NCI-H446 (cell line): ENCODE measurements at regions not wholly inside any gene's neighbourhood (a gene's known extent, or its start where the extent isn't known, plus 50 kb on each side); places are given as distances from the start of the nearest gene placed in this dataset.

Experiments used
- DNase-seq, 2 experiments: peaks; one replicate each; lab custom pipeline; 2025; lab: John Stamatoyannopoulos, UW

DNA sequence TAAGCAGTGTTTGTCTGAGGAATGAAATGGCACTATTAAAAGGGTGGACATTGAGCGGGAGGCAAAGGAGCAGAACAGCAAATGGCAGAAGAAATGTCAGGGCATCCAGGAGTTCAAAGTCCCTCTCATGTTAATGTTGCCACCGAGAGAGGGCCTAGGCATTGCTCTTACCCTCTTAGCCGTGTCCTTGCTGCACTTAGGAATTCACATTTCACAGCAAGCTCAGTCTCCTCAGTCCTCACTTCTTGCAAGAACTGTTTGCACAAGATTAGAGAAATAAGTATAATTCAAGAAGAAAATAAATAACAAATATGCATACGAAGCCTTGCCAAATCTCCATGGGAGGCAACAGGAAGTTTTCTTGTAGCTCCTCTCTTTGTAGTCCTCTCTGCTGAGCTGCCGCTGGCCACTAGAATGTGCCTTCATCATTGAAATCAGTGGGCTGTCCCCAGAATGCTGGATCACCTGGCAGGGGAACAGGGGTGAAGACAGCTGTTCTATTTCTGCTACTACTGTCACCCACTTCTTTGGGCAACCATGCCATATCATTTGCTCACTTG is 205.8 kb downstream of the ZNF326 start:
- DNase-seq, result no peak

DNA sequence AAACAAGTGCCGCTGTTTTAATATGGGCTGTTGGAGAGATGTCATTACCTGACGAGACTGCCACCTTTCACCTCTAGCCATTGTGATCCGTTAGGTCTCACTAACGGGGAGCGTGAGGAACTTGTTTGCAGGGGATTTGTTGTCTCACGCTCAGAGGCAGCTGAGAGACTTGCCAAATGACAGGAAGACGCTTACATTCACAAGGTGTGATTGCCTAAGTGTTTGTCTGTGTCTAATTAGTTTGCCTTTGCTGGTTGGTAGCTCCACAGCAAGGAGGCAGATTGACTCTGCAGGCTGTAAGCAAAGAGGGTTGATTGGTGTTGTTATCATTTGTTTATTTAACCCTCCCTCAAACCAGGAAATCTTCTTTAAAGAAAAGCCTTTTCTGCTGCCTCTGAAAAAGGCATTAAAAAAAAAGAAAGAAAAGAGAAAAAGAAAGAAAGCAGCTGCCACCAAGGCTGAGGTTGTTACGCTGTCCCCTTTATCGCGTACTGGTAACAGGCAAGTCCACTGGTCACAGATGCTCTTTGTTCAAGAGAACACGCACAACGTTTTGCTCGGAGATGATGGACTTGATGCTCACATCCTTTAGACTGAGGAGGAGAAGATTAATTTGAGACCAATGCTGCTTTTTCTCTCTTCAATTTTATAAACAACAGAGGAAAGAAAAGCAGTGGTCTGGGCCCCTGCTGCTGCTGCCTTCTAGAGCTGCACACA is 203.9 kb downstream of the ZNF326 start:
- no peak for DNase-seq

DNA sequence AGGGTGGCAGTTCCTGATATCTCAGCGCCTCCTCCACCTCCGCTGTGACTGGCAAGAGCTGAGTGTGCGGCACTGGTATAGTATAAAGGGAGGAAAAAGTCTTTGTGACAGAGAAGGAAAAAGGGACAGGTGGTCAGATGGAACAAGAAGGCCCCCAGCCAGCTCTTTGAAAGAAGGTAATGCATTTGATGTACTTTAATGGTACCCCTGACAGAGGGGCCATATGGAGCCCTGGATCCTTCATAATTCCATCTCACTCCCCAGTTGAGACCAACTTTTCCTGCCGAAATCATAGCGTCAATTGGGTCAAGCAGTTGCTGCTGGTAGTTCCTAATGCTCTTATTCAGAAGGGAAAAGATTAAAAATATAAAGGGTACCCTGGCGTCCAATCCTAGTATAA is 198.2 kb downstream of the ZNF326 start:
- DNase-seq, result peak in 1 of 2 experiments; percentile 28

DNA sequence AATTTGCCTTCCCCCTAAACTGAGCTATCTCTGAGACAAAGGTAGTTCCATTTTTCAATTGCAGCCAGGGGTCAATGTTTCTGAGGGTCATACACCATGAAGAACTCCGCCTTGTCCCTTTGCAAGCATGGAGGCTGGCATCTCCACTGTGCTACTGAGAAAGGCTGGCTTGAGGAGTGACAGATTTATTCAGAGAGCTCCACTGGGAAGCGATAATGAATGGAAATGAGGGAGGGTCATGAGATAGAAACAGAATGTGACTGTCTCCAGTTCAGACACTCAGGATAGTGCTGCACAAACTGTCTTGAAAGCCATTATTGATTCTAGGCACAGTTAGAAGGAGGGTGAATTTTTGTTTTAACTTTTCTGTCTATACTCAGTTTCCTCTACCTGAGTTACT is 197.5 kb downstream of the ZNF326 start:
- DNase-seq, result no peak

DNA sequence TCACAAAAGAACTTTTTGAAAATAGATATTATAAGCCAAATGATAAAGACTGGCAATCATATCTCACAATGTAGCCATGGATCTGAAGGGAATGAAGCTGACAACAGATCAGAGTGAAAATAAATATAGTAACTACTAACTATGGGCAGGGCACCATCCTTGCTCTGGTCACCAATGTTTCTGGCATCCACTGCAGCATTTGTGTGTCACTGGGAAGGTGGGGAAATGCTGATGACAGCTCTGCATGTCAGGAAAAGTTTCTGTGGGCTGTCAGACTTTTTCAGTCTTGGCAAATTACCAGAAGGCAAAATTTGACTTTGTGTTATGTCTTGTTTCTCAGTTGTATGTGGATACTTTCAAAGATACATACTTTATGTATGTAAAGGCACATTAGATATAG is 195.6 kb downstream of the ZNF326 start:
- DNase-seq, result no peak

DNA sequence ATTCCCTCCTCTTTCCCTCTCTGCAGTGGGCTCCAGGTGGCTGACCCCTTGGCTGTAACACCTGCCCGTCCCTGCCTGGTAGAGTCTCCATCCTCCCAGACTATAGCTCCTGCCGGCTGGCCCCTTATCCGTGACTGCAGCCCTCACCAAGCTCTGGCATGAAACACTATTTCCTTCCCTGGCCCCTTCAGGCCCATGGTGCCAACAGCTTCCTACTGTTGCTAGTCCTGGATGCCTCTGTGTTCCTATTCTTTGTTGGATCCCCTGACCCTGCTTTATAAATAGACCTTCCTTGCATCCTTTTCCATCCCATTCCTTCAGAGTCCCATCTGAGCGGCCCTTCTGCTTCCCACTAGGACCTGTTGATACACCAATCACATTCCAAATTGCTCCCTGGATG is 195.0 kb downstream of the ZNF326 start:
- DNase-seq, result no peak

DNA sequence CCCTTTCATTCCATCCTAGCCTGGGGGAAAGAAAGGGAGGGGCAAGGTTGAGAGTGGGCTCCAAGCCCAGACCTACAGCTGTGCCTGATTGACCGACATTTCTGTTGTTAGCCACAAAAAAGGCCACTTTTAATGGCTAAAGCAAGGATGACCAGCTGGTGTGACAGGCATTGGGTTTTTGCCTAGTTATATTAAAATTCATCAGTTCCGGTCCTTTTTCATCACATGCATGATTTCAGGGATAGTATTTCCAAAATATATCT is 192.3 kb downstream of the ZNF326 start:
- DNase-seq, result peak in 1 of 2 experiments; percentile 12

DNA sequence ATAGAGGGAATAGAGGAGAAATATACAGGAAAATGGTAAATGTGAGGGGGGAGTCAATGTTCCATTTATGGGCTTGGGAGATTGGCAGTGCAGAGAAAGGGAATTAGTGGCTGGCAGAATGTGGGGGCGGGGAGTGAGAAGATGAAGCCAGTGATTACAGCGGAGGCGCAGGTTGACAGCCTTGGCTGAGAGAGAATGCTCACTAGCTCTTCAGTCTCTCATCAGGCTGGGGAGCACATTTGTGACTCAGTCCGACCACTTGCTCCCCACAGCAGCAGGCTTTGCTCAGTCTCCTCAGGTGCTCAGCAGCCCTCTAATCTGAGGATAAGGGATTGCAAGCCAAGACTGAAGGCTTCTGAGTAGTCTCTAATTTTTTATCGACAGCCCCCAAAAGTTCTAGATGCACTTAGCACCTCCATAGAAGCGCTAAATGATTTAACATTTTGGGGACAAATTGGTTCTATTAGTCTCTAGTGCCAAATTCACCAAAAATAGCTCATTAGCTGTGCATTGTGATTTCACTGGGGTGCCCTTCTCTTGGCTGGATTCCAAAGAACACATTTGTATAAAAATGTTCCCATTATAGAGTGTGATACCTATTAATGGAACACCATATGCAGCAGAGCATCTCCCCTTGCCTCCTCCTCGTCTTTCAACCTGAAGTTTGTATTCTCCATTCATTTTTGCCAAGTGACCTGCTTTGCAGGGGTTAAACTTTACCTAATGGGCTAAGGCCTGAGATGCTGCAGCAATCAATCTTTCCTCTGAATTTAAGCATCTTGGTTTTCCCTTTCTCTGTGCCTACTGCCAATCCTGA is 191.8 kb downstream of the ZNF326 start:
- no peak for DNase-seq

DNA sequence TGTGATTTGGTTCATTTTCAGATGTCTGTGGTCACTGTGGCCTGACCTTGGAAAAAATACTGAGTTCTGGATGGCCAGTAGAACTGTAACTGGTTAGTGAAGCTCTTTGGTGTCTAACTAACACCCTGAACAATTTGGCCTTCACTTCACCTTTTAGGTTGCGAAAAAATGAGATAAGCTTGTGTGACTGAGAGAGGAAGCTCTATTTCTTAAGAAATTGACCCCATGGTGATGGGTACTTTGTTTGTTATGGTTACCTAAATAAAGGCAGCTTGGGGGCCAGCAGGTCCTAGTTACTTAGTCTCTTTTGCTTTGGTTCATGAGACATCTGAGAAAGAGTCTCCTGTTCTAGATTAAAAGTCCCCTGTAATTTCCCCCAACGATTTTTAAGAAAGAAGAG is 181.6 kb downstream of the ZNF326 start:
- DNase-seq, result no peak

DNA sequence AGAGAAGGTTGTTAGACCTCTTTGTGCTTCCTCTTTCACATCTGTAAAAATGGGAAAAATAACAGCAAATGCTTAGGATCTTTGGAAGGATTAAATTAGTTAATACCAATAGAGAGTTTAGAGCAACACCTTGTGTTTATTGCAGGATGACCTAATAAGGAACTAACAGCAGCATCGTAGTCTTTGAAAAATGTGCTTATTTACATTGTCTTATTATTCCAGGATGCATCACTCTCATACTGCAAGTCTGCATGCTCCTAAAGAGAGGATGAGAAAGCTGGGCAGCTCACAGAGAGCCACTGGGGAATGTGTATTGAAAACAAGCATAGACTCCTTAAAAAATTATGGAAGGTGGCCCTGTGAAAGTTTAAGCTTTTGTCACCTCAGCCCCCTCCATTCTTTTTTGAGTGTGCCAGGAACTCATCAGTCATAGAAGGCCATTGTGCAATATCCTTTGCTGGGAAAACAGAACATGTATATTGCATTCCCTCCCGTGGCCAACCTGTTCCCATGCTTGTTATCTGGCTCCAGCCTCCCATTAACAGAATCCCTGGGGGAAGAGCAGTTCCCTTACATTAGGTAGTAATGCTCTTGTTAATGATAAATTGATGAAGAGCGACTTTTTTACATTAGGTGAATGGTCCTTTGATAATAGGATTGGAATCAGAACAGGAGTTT is 180.7 kb downstream of the ZNF326 start:
- DNase-seq, result no peak

DNA sequence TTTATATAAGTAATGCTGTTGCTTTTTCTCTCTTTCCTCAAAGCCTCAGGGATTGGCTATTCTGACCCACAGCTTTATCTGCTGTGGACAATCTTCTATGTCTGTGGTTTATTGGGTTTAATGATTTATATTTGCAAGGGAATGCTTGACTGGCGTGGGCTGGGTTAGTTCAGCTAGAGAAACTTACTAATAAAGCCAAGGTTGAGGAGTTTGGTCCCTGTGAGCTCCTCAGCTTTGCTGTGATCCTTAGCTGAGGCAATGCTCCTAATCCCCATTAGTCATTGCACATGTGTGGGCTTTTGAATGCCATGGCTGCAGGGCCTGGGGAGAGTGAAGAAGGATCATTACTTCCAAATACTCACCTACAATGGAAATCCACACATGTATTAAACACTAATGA is 179.3 kb downstream of the ZNF326 start:
- no peak for DNase-seq

DNA sequence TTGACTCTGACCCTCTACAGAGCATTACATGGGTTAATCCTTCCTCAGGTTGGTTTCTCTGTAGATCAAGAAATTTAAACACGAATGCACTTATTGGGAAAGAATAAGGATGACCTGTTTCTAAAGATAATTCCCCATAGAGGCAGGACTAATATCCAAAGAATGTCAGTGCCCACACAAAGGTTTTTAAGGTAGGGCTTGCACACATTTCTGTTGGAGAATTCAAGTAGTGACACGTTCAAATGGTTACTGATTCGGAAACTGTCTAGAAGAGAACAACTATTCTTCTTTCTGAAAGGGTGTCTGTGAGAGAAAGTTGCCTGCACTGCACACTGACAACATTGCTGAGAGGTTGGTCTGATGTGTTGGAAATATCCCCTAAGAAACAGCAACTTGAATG is 167.3 kb downstream of the ZNF326 start:
- no peak for DNase-seq

DNA sequence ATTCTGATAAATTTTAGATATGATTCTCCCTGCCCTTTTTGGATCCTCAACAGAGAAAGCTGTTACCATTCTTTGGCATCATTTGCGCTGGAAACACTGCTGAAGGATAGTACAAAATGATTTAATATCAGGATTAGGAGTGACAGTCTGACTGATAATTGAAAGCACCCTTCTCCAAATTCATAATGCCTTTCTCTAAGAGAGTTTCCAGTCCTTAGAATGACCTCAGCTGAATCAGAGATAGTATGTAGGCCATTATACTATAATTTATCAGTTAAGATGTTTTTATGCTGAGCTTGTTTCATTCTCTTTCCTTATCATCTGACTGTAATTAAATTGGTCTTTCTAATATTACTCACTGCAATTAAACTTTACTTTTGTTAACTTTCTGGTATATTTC is 166.7 kb downstream of the ZNF326 start:
- no peak for DNase-seq

DNA sequence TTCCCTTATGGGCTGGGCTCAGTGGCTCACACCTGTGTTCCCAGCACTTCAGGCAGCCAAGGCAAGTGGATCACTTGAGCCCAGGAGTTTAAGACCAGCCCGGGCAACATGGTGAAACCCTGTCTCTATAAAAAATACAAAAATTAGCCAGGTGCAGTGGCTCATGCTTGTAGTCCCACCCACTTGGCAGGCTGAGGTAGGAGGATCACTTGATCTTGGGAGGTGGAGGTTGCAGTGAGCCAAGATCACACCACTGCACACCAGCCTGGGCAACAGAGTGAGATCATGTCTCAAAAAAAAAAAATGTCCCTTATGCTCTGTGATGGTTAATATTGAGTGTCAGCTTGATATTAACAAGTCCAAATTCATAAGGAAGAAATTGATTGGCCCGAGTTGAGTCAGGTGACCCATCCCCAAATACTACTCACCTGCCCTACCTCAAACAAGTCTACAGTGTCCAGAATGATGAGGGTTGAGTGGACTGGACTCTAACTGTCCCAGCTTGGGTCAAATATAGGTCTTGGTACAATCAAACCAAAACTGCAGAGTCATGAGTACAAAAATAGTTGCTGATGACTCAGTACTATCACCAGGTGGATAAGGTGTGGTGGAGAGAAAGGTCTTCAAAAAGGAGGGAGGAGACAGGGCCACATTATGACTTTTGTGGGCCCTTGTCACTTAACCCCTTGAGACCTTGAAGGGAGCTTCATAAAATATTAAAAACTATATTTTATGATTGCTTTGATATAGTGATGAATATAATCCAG is 161.0 kb downstream of the ZNF326 start:
- DNase-seq, result no peak

DNA sequence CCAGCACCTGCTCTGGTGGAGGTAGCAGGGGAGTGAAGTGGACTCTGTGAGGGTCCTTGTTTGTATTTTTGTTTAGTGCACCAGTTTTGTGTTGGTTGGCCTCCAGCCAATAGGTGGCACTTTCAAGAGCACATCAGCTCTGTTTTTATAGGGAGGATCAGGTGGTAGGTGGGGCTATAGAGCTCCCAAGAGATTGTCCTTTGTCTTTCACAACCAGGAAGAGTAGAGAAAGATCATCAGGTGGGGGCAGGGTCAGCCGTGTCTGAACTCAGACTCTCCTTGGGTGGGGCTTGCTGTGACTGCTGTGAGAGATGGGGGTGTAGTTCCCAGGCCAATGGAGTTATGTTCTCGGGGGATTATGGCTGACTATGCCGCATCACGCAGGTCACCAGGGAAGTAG is 159.8 kb downstream of the ZNF326 start:
- no peak for DNase-seq

DNA sequence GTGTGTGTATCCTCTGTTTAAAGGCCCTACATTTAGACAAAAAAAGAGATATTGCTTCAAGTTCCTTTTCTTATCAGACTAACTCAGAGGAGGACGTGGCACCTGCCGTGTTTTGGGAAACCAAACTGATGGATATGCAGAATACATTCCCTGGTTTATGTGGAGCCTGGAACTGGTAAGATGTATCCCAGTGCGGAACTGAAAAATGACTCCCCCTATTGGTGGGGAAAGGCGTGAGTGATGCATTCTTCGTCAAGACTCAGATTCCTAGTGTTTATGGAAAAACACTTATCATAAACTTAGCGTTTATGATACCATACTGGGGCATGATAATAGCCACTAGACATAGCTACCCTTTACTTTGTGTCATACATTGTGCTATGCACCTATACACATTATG is 154.2 kb downstream of the ZNF326 start:
- DNase-seq, result no peak

DNA sequence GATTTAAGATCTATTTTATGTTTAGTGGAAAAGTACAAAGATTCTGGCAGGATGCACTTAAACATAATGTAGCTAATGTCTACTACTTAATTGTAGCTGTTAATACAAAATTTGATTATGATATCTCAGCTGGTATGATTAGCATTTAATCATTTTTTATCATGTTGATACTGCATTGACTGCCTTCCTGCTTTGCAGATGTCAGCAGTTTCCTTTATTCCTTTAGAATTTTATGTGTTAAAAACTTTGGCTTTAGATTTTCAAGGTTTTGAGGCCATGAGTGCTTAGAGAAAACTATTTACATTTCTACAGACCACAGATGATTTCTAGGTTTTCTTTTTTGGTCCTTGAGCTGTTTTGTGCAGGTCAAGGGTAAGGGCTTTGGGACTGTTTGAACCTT is 152.2 kb downstream of the ZNF326 start:
- no peak for DNase-seq

DNA sequence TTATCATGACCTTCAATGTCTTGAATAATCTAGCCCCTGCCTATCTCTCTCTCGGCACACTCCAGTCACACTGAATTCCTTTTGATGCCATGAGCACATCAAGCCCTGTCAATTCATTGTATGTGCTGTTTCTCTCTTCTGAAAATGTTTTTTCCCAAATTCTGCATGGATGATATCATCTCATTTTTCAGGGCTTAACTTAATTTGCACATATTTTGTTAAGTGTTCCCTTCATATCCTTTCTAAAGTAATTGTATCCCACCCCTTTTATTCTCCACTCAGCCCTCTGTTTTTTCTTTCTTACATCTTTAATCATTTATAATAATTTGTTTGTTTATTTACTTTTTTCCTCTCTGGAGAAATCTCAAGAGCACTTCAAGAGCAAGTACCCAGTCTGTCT is 149.9 kb downstream of the ZNF326 start:
- DNase-seq, result no peak

DNA sequence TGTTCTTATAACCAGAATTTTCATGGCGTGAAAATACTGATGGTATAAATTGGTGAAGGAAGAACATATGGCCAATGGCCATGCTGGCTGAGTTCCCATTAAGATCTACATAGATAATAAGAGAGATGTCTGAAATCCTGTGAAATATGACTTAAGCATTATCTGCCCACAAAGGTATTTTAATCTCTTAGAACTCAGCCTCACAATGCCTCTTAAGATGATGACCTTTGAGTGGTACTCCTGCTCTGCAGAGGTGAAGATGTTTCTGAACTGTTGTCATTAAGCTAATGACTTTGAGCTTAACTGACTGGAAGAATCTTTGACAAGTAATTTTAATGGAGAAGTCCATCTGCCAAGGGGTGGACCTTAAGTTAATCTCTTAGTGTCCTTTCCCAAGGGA is 148.7 kb downstream of the ZNF326 start:
- peak in 1 of 2 experiments; percentile 48 for DNase-seq

DNA sequence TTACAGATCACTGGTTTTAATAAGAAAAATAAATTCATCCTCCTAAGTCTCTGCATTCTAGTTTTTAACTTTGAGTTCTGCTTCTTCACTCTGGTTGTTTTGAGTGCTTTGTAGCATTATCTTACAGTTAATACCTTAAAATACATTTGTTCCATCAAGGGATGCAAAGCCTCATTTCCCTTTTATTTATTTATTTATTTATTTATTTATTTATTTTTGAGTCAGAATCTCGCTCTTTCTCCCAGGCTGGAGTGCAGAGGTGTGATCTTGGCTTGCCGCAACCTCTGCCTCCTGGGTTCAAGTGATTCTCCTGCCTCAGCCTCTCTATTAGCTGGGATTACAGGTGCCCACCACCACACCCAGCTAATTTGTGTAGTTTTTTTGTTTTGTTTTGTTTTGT is 147.8 kb downstream of the ZNF326 start:
- DNase-seq, result no peak

DNA sequence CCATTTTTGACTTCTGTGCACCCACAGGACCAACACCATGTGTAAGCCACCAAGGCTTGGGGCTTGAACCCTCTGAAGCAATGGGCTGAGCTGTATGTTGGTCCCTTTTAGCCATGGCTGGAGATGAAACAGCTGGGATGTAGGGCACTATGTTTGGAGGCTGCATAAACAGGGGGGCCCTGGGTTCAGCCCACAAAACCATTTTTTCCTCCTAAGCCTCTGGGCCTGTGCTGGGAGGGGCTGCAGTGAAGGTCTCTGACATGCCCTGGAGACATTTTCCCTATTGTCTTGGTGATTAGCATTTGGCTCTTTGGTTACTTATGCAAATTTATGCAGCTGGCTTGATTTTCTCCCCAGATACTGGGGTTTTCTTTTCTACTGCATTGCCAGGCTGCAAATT is 144.9 kb downstream of the ZNF326 start:
- DNase-seq, result no peak

DNA sequence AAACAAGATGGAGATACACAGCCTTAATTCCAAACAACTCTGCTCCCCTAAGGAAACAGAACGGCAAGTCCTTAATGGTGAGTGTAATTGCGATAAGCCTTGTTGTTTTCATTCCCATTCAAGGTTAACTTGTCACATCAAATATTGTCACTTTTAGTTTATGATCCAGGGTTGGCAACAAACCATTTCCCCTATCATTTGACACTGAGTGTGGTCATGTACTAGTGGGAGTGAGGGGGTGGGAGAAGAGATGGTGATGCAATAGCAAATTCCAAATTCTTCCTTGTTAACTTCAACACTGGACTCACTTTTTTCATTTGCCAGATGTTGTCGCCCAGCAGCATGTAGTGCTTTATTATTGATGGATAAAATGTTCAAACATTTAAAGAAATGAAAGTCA is 140.4 kb downstream of the ZNF326 start:
- no peak for DNase-seq
